ENCODE measurements at regions not wholly inside any gene's neighbourhood (a gene's known extent, or its start where the extent isn't known, plus 50 kb on each side); places are given as distances from the start of the nearest gene placed in this dataset.
"Not testable (repeated sequence)": the region's sequence is repeated elsewhere in the genome, so short reads cannot be mapped to it uniquely, and the experiment has no call there.

GRCh38 chr12:131340616-131341210 lies 370.2 kb upstream of the SFSWAP start:
- TF ChIP-seq, protein P1, sequence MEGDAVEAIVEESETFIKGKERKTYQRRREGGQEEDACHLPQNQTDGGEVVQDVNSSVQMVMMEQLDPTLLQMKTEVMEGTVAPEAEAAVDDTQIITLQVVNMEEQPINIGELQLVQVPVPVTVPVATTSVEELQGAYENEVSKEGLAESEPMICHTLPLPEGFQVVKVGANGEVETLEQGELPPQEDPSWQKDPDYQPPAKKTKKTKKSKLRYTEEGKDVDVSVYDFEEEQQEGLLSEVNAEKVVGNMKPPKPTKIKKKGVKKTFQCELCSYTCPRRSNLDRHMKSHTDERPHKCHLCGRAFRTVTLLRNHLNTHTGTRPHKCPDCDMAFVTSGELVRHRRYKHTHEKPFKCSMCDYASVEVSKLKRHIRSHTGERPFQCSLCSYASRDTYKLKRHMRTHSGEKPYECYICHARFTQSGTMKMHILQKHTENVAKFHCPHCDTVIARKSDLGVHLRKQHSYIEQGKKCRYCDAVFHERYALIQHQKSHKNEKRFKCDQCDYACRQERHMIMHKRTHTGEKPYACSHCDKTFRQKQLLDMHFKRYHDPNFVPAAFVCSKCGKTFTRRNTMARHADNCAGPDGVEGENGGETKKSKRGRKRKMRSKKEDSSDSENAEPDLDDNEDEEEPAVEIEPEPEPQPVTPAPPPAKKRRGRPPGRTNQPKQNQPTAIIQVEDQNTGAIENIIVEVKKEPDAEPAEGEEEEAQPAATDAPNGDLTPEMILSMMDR (IDR thresholded peaks at IDR 0.05; ENCODE audit: extremely low read depth, missing control alignments) = no peak
- no peak for DNase-seq (ENCODE audit: low spot score)

DNA sequence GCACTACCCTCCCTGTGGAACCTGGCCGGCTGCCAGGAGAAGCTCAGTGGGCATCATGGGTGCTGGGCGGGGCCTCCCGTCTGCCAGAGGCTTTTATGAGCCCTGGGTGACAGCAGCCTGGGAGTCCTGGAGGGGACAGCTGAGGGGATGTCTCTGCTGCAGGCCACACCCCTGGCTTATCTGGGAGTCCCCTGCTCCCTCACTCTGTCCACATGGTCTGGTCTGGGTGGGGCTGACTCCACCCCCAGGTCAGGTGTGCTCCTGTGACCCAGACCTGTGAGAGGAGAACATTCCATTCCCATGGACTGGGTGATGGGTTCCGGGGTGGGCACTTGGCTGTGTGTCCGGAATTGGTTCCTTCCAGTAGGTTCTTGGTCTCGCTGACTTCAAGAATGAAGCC lies 369.3 kb upstream of the SFSWAP start:
- DNase-seq (ENCODE audit: low spot score) = not testable (repeated sequence)

- DNase-seq (ENCODE audit: low spot score) = not testable (repeated sequence)
Observed at GRCh38 chr12:131343436-131343835, 367.5 kb upstream of the SFSWAP start.

- DNase-seq (ENCODE audit: low spot score) = not testable (repeated sequence)
Observed at GRCh38 chr12:131344715-131345520, 366.0 kb upstream of the SFSWAP start.

DNA sequence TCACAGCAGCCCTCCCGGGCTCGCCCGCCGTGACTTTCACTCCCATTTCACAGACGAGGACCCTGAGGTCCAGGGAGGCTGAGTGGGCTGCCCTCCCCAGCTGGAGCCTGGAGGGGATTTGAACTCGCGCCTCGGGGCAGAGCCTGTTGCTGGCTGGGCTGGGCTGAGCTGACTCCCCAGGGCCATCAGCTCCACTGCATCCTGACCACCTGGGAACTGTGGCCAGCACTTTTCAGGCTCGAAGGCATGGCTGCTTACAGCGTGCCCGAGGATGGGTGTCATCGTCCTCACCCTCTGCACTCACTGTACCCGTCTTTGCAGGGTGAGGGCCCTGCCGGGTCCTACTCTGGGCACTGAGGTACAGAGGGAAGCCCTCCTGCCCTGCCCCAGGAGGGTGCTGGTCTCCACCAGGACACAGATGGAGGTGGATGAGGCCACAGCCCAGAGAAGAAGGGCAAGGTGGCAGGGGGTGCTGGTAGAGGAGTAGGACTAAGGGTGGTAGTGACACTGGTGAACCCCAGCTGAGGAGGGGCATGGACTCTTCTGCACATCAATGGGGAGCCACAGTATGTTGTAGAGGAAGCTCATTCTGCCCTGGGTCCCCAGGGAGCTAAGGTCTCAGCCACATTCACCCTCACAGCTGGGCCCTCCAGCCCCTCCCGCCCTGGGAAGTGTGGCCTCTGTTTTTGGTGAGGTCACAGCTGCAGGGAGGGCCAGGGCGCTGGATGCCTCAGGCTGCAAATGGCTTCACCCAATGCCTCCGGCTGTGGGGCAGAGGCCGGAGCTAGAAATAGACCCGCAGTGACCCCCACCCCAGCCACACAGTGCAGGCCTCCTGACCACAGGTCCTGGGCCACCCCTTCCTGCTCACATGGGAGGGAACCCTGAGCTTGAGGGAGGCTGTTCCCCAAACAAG lies 365.1 kb upstream of the SFSWAP start:
- DNase-seq (ENCODE audit: low spot score) = no peak
- TF ChIP-seq, protein P1 (IDR thresholded peaks at IDR 0.05; ENCODE audit: extremely low read depth, missing control alignments) = no peak

DNA sequence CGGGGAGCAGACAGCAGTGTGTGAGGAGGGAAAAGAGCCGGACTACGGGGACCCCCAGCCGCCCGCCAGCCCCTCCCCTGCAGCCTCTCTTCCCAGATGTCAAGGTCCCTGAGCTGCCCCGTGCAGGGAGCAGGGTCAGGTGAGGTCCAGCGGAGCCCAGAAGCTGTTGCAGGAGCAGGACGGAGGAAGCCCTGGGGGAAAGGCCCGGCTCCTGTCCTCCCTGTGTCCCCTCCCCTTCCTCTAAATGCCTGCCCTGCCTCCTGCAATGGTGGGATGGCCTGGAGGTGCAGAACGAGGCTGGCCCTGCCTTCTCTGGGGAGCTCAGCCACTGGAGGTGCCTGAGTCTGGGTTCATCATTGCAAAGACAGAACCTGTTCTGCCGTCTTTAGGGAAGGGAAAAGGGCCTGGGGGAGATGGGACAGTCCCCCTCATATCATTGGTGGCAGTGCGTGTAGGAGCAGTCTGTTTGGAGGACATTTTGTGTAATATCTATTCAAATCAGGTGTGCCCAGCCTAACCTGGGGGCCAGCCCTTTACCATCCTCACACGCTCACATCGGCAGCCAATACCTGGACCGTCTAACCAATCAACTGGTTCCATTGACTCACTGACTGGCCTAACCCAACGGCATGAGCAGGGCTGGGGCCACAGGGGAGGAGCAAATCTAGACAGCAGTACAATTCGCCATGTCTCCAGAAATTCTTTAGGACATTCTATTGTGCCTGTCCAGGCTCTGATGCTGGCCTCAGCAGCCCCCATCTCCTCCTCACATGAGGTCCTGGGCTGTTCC lies 364.1 kb upstream of the SFSWAP start:
- DNase-seq (ENCODE audit: low spot score) = no peak
- TF ChIP-seq, protein P1 (IDR thresholded peaks at IDR 0.05; ENCODE audit: extremely low read depth, missing control alignments) = no peak

GRCh38 chr12:131347345-131347714 lies 363.6 kb upstream of the SFSWAP start:
- TF ChIP-seq, protein P1 (IDR thresholded peaks at IDR 0.05; ENCODE audit: extremely low read depth, missing control alignments) = no peak
- DNase-seq (ENCODE audit: low spot score) = no peak

GRCh38 chr12:131347732-131348131 lies 363.2 kb upstream of the SFSWAP start:
- TF ChIP-seq, protein P1 (IDR thresholded peaks at IDR 0.05; ENCODE audit: extremely low read depth, missing control alignments) = no peak

More at GRCh38 chr12:131347732-131348131, 363.2 kb upstream of the SFSWAP start:
- DNase-seq (ENCODE audit: low spot score) = no peak

Data from GM20000 (cell line).